ENCODE measurements at regions not wholly inside any gene's neighbourhood (a gene's known extent, or its start where the extent isn't known, plus 50 kb on each side); places are given as distances from the start of the nearest gene placed in this dataset.

GRCh38 chr2:133654949-133655348 lies 86.7 kb upstream of the NCKAP5 start:
- no peak for TF ChIP-seq CTCF (conservative IDR thresholded peaks at IDR 0.05; ENCODE audit: low read depth in 2 of 2)
- no peak for TF ChIP-seq POLR2AphosphoS5 (IDR thresholded peaks at IDR 0.05; ENCODE audit: low read depth)
- TF ChIP-seq EZH2phosphoT487 (IDR thresholded peaks at IDR 0.05; ENCODE audit: unreplicated experiment), result no peak
- TF ChIP-seq EZH2 (IDR thresholded peaks at IDR 0.05; ENCODE audit: low read depth, unreplicated experiment), result no peak
- no peak for TF ChIP-seq REST (IDR thresholded peaks at IDR 0.05; ENCODE audit: unreplicated experiment)
- TF ChIP-seq ZNF331 (CRISPR knock-in tag; IDR thresholded peaks at IDR 0.05; ENCODE audit: low read depth), result no peak
- TF ChIP-seq ETS1 (IDR thresholded peaks at IDR 0.05), result no peak

Data from GM23338 (cell line).